Nephron (organoid): ENCODE measurements at regions not wholly inside any gene's neighbourhood (a gene's known extent, or its start where the extent isn't known, plus 50 kb on each side); places are given as distances from the start of the nearest gene placed in this dataset.
A peak's percentile ranks its signal among the peaks of the same experiment; 100 is the strongest.

Experiments
- H3K27ac Mint-ChIP-seq, 3 experiments: 2 replicates each; pipeline ENCODE4 v1.8.0; 2020; ENCODE audit warnings: mixed read lengths in 3 of 3, mild to moderate bottlenecking in 2 of 3, moderate library complexity in 1 of 3
- H3K27me3 Mint-ChIP-seq: 2 replicates; pipeline ENCODE4 v1.8.0; 2021; ENCODE audit warnings: low read depth, mild to moderate bottlenecking, moderate library complexity, mixed read lengths
- H3K36me3 Mint-ChIP-seq: 2 replicates; pipeline ENCODE4 v1.8.0; 2020; ENCODE audit warnings: low read depth, mixed read lengths
- H3K4me1 Mint-ChIP-seq: 2 replicates; pipeline ENCODE4 v1.8.0; 2020; ENCODE audit warnings: mixed read lengths
- H3K4me3 Mint-ChIP-seq, 3 experiments: 2 replicates each; pipeline ENCODE4 v1.8.0; 2020; ENCODE audit warnings: mild to moderate bottlenecking in 3 of 3, mixed read lengths in 3 of 3, moderate library complexity in 2 of 3
- H3K9me3 Mint-ChIP-seq: 2 replicates; pipeline ENCODE4 v1.8.0; 2020; ENCODE audit warnings: mixed read lengths
- TF ChIP-seq, protein P1 (sequence below), 3 experiments: fragments of 200-600 bp; sonication (generic); IDR thresholded peaks; one replicate each; pipeline ENCODE4 v1.5.0; 2021; ENCODE audit warnings: antibody characterized with exemption in 3 of 3; ENCODE audit not compliant: unreplicated experiment in 3 of 3

DNA sequence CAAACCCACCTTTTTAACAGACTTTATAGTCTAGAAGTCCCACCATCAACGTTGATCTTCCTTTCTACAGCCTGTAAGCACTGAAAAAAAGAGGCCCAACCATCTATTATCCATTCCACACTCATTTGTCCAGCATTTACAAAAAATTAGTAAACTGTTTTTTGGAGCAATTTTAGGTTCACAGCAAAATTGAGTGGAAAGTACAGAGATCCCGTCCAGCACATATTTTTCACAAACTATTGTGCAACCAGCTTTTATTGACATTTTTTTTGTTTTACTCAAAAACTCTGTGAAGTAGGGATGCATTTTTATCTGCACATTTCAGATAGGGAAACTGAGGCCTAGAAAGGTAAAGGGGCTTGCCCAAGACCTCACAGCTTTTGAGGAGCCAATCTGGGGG, 68.6 kb downstream of the TNP1 start:
- Mint-ChIP-seq H3K27me3 (peaks cover 8% of the 10 kb centered on the region), H3K9me3 (no peaks in the 10 kb centered on the region), H3K4me1 (peaks cover 65% of the 10 kb centered on the region), H3K27ac (peak overlapping the region in 2 of 3 experiments; percentile 38 to 95), H3K36me3 (no peaks in the 10 kb centered on the region), H3K4me3 (no peak overlapping the region)
- TF ChIP-seq, protein P1, sequence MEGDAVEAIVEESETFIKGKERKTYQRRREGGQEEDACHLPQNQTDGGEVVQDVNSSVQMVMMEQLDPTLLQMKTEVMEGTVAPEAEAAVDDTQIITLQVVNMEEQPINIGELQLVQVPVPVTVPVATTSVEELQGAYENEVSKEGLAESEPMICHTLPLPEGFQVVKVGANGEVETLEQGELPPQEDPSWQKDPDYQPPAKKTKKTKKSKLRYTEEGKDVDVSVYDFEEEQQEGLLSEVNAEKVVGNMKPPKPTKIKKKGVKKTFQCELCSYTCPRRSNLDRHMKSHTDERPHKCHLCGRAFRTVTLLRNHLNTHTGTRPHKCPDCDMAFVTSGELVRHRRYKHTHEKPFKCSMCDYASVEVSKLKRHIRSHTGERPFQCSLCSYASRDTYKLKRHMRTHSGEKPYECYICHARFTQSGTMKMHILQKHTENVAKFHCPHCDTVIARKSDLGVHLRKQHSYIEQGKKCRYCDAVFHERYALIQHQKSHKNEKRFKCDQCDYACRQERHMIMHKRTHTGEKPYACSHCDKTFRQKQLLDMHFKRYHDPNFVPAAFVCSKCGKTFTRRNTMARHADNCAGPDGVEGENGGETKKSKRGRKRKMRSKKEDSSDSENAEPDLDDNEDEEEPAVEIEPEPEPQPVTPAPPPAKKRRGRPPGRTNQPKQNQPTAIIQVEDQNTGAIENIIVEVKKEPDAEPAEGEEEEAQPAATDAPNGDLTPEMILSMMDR (IDR thresholded peaks at IDR 0.05; ENCODE audit: unreplicated experiment in 3 of 3) = no peak

GRCh38 chr2:216789081-216789480, 70.8 kb downstream of the TNP1 start:
- H3K36me3 Mint-ChIP-seq = no peaks in the 10 kb centered on the region
- no peaks in the 10 kb centered on the region for H3K27me3 Mint-ChIP-seq
- peak overlapping the region in 2 of 3 experiments; percentile 61 to 87 for H3K27ac Mint-ChIP-seq
- H3K4me1 Mint-ChIP-seq = peaks cover 56% of the 10 kb centered on the region
- H3K9me3 Mint-ChIP-seq = no peaks in the 10 kb centered on the region
- H3K4me3 Mint-ChIP-seq = no peak overlapping the region
- TF ChIP-seq, protein P1 (IDR thresholded peaks at IDR 0.05; ENCODE audit: unreplicated experiment in 3 of 3) = no peak

DNA sequence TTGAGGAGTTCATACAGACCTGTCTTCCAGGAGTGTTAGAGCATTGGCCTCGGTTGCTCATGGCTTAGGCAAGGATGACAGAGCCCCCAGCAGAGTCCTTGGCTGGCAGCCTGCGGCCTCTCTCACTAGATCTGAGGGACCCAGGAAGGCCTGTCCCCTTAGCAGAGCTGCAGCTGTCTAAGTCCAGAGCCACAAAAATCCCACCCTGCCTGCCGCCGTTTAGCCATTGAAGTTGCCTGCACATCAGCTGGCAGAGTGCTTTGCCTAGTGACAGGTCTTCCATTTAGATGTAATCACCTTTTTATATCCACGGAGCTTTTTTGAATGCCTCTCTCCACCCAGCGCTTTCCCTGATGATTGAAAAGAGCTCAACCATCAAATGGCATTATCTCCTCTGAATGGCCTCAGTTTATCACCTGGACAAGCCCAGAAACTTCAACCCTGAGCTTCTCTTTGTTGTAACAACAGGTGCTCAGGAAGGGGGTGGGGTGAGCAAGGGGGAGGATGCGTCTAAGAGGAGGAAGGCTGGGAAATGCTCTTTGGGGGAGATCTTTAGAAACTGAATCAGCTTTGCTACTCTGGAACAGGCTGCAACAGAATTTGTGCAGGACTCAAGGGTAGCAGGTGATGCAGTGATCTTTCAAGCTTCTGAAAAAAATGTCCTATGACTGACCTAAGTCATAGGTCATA, 71.9 kb downstream of the TNP1 start:
- Mint-ChIP-seq H3K9me3 (no peaks in the 10 kb centered on the region), H3K4me1 (peaks cover 47% of the 10 kb centered on the region), H3K27me3 (no peaks in the 10 kb centered on the region)

GRCh38 chr2:216786676-216787075, 73.2 kb downstream of the TNP1 start:
- H3K27me3 Mint-ChIP-seq = no peaks in the 10 kb centered on the region
- peaks cover 39% of the 10 kb centered on the region for H3K4me1 Mint-ChIP-seq
- H3K4me3 Mint-ChIP-seq = no peak overlapping the region
- no peaks in the 10 kb centered on the region for H3K36me3 Mint-ChIP-seq
- H3K27ac Mint-ChIP-seq = no peak overlapping the region
- TF ChIP-seq, protein P1 (IDR thresholded peaks at IDR 0.05; ENCODE audit: unreplicated experiment in 3 of 3) = no peak
- H3K9me3 Mint-ChIP-seq = no peaks in the 10 kb centered on the region

More for the DNA sequence above, 71.9 kb downstream of the TNP1 start:
- H3K4me3 Mint-ChIP-seq = no peak overlapping the region
- no peak overlapping the region for H3K27ac Mint-ChIP-seq
- TF ChIP-seq, protein P1 (IDR thresholded peaks at IDR 0.05; ENCODE audit: unreplicated experiment in 3 of 3) = no peak
- H3K36me3 Mint-ChIP-seq = no peaks in the 10 kb centered on the region

DNA sequence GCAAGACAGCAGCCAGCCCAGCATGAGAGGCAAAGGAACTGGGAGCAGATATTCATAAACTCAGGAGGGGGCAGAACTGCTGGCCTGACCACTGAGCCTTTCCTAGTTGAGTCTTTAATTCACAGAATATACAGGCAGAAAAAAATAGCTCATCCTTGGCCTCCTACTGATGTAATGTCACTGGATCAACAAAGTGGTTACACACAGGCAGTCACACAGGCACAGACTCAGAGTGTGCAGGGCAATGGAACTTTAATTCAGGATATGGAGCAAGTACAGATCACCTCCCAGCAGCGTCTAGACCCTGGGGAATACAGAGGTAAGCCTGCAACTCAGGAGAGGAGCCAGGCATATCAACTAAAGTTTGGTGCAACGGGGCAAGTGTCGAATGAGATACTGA, 75.4 kb downstream of the TNP1 start:
- TF ChIP-seq, protein P1 (IDR thresholded peaks at IDR 0.05; ENCODE audit: unreplicated experiment in 3 of 3) = no peak
- H3K9me3 Mint-ChIP-seq = no peaks in the 10 kb centered on the region
- H3K27me3 Mint-ChIP-seq = no peaks in the 10 kb centered on the region
- no peak overlapping the region for H3K4me3 Mint-ChIP-seq
- H3K27ac Mint-ChIP-seq = peak overlapping the region in 1 of 3 experiments; percentile 44
- H3K36me3 Mint-ChIP-seq = no peaks in the 10 kb centered on the region
- H3K4me1 Mint-ChIP-seq = peaks cover 30% of the 10 kb centered on the region

- TF ChIP-seq, protein P1 (IDR thresholded peaks at IDR 0.05; ENCODE audit: unreplicated experiment in 3 of 3) = no peak
- Mint-ChIP-seq H3K36me3 (no peaks in the 10 kb centered on the region), H3K27ac (peak overlapping the region in 2 of 3 experiments; percentile 32 to 70), H3K4me1 (peaks cover 13% of the 10 kb centered on the region), H3K9me3 (peaks cover 6% of the 10 kb centered on the region), H3K4me3 (no peak overlapping the region), H3K27me3 (peaks cover under 1% of the 10 kb centered on the region)
Observed at GRCh38 chr2:216781709-216782108, 78.2 kb downstream of the TNP1 start.
